OCI-LY1 (cell line): ENCODE measurements at regions not wholly inside any gene's neighbourhood (a gene's known extent, or its start where the extent isn't known, plus 50 kb on each side); places are given as distances from the start of the nearest gene placed in this dataset.

Experiments used
- EZH2 ChIP-seq: fragments of 200-600 bp; sonication (generic), shearing (Covaris generic); IDR thresholded peaks from 2 replicates; pipeline ENCODE4 v1.8.0; 2017; ENCODE audit warnings: borderline replicate concordance, mixed run types, mild to moderate bottlenecking, antibody characterized with exemption, low read length, moderate library complexity, mixed read lengths
- TF ChIP-seq, protein P1 (sequence below): fragments of 200-600 bp; sonication (generic), shearing (Covaris generic); IDR thresholded peaks from 2 replicates; pipeline ENCODE4 v1.5.1; 2017; ENCODE audit warnings: mild to moderate bottlenecking, antibody characterized with exemption, low read length, moderate library complexity, mixed read lengths

DNA sequence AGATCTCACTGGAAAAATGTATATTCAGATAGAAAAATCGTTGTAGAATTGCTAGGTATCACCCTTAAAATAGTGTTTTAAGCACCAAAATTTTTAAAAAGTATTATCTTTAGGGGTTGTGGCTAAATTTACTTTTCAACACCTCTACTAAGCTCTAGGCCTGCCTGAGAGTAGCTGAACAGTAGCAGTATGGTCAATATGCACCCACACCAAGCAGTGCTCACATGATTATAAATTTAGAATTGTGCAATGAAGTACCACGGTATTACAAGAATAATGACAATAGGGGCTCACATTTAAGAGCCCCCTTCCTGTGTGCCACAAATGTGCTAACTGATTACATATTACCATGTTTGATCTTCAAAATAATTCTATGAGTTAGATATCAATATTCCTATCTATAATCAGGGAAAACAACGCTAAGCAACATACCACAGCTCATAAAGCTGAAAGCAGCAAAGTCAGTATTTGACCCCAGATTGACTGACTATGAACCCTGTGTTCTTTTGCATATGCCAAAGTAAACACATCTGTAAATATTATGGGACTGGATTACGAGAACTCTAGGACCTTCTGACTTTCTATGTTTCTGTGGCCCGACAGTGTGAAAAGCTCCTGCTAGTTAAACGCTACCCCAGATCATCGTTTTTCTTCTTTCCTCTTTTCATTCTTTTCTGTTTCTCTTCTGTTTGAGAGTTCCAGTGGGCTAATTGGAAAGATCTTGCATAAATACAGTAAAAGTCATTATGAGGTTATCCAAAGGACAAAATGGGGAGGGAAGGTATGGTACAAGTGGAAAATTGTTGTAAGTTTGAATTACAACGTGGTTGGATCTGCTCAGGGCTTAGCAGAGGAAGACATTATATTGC lies 201.1 kb upstream of the C1orf87 start:
- TF ChIP-seq, protein P1, sequence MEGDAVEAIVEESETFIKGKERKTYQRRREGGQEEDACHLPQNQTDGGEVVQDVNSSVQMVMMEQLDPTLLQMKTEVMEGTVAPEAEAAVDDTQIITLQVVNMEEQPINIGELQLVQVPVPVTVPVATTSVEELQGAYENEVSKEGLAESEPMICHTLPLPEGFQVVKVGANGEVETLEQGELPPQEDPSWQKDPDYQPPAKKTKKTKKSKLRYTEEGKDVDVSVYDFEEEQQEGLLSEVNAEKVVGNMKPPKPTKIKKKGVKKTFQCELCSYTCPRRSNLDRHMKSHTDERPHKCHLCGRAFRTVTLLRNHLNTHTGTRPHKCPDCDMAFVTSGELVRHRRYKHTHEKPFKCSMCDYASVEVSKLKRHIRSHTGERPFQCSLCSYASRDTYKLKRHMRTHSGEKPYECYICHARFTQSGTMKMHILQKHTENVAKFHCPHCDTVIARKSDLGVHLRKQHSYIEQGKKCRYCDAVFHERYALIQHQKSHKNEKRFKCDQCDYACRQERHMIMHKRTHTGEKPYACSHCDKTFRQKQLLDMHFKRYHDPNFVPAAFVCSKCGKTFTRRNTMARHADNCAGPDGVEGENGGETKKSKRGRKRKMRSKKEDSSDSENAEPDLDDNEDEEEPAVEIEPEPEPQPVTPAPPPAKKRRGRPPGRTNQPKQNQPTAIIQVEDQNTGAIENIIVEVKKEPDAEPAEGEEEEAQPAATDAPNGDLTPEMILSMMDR = no peak
- TF ChIP-seq EZH2 = no peak
